ENCODE measurements at regions not wholly inside any gene's neighbourhood (a gene's known extent, or its start where the extent isn't known, plus 50 kb on each side); places are given as distances from the start of the nearest gene placed in this dataset.

DNA sequence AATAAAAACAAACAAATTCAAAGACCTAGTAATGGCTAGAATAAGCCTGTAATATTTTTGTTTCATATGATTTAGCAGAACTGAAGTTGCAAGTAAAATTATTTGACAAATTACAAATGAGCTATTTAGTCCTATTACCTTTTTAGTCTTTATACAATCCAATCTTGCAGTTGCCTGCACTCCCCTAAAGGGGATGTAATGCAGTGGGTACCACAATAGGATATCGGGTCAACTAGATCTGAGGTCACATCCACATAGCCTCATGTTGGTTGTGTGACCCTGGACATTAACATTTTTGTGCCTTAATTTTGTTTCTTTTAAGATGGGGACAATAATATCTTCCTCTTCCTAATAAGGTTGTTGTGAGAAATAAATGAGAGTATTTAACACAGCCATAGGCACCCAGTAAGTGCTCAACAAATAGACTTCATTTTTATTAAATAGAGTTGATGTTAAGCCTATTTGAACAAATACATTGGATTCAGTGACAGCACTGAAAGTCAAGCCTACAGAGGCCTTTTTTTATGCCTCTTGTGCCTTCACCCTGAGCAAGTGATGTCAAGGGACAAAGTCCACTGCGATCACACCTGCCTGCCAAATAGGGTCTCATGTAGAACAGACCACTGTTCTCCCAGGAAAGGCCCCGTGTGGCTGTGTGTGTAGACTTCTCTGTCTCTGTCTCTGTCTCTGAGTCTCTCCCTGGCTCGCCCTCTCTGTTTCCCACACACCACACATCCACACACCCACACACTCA, 124.8 kb downstream of the EVX1 start:
- TF ChIP-seq RAD21 (IDR thresholded peaks at IDR 0.05; ENCODE audit: low read length) = no peak
- TF ChIP-seq, protein P1, sequence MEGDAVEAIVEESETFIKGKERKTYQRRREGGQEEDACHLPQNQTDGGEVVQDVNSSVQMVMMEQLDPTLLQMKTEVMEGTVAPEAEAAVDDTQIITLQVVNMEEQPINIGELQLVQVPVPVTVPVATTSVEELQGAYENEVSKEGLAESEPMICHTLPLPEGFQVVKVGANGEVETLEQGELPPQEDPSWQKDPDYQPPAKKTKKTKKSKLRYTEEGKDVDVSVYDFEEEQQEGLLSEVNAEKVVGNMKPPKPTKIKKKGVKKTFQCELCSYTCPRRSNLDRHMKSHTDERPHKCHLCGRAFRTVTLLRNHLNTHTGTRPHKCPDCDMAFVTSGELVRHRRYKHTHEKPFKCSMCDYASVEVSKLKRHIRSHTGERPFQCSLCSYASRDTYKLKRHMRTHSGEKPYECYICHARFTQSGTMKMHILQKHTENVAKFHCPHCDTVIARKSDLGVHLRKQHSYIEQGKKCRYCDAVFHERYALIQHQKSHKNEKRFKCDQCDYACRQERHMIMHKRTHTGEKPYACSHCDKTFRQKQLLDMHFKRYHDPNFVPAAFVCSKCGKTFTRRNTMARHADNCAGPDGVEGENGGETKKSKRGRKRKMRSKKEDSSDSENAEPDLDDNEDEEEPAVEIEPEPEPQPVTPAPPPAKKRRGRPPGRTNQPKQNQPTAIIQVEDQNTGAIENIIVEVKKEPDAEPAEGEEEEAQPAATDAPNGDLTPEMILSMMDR (IDR thresholded peaks at IDR 0.05) = no peak
- TF ChIP-seq FOXJ3 (CRISPR knock-in tag; IDR thresholded peaks at IDR 0.05) = no peak
- TF ChIP-seq CHD2 (IDR thresholded peaks at IDR 0.05; ENCODE audit: low read length, partially characterized antibody) = no peak
- TF ChIP-seq EP300 (IDR thresholded peaks at IDR 0.05; ENCODE audit: borderline replicate concordance in 1 of 2, low read depth in 1 of 2, low read length in 1 of 2) = no peak
- TF ChIP-seq, protein P2, sequence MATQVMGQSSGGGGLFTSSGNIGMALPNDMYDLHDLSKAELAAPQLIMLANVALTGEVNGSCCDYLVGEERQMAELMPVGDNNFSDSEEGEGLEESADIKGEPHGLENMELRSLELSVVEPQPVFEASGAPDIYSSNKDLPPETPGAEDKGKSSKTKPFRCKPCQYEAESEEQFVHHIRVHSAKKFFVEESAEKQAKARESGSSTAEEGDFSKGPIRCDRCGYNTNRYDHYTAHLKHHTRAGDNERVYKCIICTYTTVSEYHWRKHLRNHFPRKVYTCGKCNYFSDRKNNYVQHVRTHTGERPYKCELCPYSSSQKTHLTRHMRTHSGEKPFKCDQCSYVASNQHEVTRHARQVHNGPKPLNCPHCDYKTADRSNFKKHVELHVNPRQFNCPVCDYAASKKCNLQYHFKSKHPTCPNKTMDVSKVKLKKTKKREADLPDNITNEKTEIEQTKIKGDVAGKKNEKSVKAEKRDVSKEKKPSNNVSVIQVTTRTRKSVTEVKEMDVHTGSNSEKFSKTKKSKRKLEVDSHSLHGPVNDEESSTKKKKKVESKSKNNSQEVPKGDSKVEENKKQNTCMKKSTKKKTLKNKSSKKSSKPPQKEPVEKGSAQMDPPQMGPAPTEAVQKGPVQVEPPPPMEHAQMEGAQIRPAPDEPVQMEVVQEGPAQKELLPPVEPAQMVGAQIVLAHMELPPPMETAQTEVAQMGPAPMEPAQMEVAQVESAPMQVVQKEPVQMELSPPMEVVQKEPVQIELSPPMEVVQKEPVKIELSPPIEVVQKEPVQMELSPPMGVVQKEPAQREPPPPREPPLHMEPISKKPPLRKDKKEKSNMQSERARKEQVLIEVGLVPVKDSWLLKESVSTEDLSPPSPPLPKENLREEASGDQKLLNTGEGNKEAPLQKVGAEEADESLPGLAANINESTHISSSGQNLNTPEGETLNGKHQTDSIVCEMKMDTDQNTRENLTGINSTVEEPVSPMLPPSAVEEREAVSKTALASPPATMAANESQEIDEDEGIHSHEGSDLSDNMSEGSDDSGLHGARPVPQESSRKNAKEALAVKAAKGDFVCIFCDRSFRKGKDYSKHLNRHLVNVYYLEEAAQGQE (IDR thresholded peaks at IDR 0.05; ENCODE audit: low read depth, low read length) = no peak
- TF ChIP-seq POLR2AphosphoS5 (IDR thresholded peaks at IDR 0.05; ENCODE audit: low read depth, low read length) = no peak
- no peak for TF ChIP-seq FOXM1 (IDR thresholded peaks at IDR 0.05; ENCODE audit: low read depth)
- TF ChIP-seq, protein P3, sequence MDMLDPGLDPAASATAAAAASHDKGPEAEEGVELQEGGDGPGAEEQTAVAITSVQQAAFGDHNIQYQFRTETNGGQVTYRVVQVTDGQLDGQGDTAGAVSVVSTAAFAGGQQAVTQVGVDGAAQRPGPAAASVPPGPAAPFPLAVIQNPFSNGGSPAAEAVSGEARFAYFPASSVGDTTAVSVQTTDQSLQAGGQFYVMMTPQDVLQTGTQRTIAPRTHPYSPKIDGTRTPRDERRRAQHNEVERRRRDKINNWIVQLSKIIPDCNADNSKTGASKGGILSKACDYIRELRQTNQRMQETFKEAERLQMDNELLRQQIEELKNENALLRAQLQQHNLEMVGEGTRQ (IDR thresholded peaks at IDR 0.05; ENCODE audit: borderline replicate concordance, low read depth, low read length) = no peak
- no peak for TF ChIP-seq TEAD4 (IDR thresholded peaks at IDR 0.05; ENCODE audit: borderline replicate concordance, insufficient read depth)
- no peak for TF ChIP-seq EZH2phosphoT487 (IDR thresholded peaks at IDR 0.05; ENCODE audit: borderline replicate concordance, low read depth)
- TF ChIP-seq SIN3A (IDR thresholded peaks at IDR 0.05; ENCODE audit: borderline replicate concordance, low read depth, low read length) = no peak
- no peak for TF ChIP-seq MEF2A (IDR thresholded peaks at IDR 0.05; ENCODE audit: borderline replicate concordance, low read depth)
- TF ChIP-seq FOSL2 (IDR thresholded peaks at IDR 0.05; ENCODE audit: borderline replicate concordance, low read depth) = no peak

Measured in SK-N-SH (cell line).